Stimulated activated CD8-positive, alpha-beta memory T cell treated with anti-CD3 and anti-CD28 coated beads, Interleukin-7, amount 100 ng/mL, for 1 hour (primary cell): ENCODE measurements at regions not wholly inside any gene's neighbourhood (a gene's known extent, or its start where the extent isn't known, plus 50 kb on each side); places are given as distances from the start of the nearest gene placed in this dataset.

Experiments used
- DNase-seq, 2 donors: peaks; one replicate each; pipeline ENCODE4 v3.0.0-alpha.2; 2020; ENCODE audit warnings: low read depth in 2 of 2

- no peak for DNase-seq
Observed at GRCh38 chr9:105828171-105828570, 133.8 kb downstream of the TMEM38B start.

GRCh38 chr9:105828596-105829213 is 134.4 kb downstream of the TMEM38B start:
- DNase-seq: no peak

- DNase-seq: no peak
Observed at GRCh38 chr9:105830461-105830860, 136.1 kb downstream of the TMEM38B start.

GRCh38 chr9:105832096-105832710 is 137.9 kb downstream of the TMEM38B start:
- no peak for DNase-seq

- no peak for DNase-seq
Observed at GRCh38 chr9:105833271-105833975, 139.1 kb downstream of the TMEM38B start.

GRCh38 chr9:105834404-105834803 is 140.1 kb downstream of the TMEM38B start:
- DNase-seq: no peak

GRCh38 chr9:105835721-105836120 is 141.4 kb downstream of the TMEM38B start:
- DNase-seq: no peak

GRCh38 chr9:105836936-105837660 is 142.8 kb downstream of the TMEM38B start:
- DNase-seq: no peak

- DNase-seq: no peak
Observed at GRCh38 chr9:105841562-105841961, 147.2 kb downstream of the TMEM38B start.

GRCh38 chr9:105842023-105842644 is 147.8 kb downstream of the TMEM38B start:
- DNase-seq: no peak

- no peak for DNase-seq
Observed at GRCh38 chr9:105846825-105847224, 152.5 kb downstream of the TMEM38B start.

GRCh38 chr9:105850852-105851500 is 156.6 kb downstream of the TMEM38B start:
- DNase-seq: no peak

- no peak for DNase-seq
Observed at GRCh38 chr9:105854026-105854782, 159.9 kb downstream of the TMEM38B start.

GRCh38 chr9:105854783-105855724 is 160.7 kb downstream of the TMEM38B start:
- DNase-seq: no peak

- DNase-seq: no peak
Observed at GRCh38 chr9:105855987-105856386, 161.6 kb downstream of the TMEM38B start.

GRCh38 chr9:105858006-105858690 is 163.8 kb downstream of the TMEM38B start:
- DNase-seq: no peak

GRCh38 chr9:105858877-105859276 is 164.5 kb downstream of the TMEM38B start:
- DNase-seq: no peak

- no peak for DNase-seq
Observed at GRCh38 chr9:105859428-105860091, 165.2 kb downstream of the TMEM38B start.
